ENCODE measurements at regions not wholly inside any gene's neighbourhood (a gene's known extent, or its start where the extent isn't known, plus 50 kb on each side); places are given as distances from the start of the nearest gene placed in this dataset.

DNA sequence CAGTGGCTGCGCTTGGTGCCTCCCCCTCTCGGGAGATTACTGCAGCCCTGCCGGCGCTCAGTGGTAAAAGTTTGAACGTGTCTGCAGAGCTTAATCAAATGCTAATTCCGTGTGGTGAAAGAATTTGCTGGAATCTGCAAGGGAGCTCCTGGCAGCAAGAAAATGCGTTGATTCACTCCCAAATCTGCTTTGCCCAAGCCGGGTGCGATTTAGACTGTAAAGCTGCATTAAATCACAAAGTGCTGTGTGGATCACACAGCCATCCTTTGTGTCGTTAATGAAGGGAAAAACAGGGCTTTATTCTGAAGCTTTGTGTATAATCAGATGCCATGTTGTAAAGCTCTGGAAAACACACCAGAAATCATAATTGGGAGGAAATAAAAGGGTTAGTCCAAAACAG, 444.1 kb downstream of the BCOR start:
- no peak for DNase-seq

- no peak for DNase-seq
Measured at GRCh38 chrX:39654183-39654925, 443.4 kb downstream of the BCOR start.

- no peak for DNase-seq
Measured at GRCh38 chrX:39654952-39655351, 442.8 kb downstream of the BCOR start.

DNA sequence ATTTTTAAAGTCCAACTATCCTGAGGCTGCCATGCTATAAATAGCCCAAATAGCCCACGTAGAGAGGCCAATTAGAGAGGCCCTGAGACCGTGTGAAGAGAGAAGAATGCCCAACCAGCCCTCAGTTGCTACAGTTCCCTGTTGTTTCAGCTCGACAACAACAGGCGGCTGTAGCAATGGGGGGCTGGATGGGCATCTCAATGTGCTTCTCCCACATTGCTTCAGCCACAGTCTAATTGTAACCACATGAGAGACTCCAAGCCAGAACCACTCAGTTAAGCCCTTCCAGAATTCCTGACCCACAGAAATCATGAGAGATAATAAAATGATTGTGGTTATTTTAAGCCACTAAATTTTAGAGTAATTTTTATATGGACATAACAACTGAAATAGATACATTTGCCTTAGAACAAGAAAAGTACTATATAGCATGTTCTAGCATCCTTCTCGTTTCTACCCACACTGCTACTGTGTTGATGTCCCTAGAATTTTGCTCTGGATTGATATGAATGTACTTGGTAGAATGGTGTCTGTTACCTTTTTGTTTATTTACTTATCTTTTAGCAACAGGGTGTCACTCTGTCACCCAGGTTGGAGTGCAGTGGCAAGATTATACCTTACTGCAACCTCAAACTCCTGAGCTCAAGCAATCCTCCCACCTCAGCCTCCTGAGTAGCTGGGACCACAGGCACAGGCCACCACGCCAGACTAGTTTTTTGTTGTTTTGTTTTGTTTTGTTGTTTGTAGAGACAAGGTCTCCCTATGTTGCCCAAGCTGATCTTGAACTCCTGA, 436.4 kb downstream of the BCOR start:
- DNase-seq, result no peak

GRCh38 chrX:39665830-39666518, 431.8 kb downstream of the BCOR start:
- no peak for DNase-seq

DNA sequence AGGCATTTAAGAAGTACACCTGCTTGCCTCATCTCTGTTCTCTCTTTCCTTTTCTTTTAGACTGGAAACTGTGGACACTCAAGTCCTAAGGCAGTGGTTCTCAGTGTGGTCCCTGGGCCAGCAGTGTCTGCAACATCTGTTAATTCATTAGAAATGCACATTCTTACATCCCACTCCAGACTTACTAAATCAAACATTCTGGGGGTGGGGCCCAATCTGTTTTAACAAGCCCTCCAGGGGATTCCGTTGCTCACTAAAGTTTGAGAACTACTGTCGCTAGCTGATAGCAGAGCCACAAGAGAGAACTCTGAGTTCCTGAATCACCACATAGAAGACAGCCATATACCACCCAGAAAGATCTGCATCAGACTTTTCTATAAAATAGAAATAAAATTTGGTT, 430.6 kb downstream of the BCOR start:
- no peak for DNase-seq

GRCh38 chrX:39667736-39668482, 429.8 kb downstream of the BCOR start:
- DNase-seq, result no peak

GRCh38 chrX:39669668-39670067, 428.1 kb downstream of the BCOR start:
- no peak for DNase-seq

GRCh38 chrX:39670281-39670680, 427.5 kb downstream of the BCOR start:
- DNase-seq, result no peak

DNA sequence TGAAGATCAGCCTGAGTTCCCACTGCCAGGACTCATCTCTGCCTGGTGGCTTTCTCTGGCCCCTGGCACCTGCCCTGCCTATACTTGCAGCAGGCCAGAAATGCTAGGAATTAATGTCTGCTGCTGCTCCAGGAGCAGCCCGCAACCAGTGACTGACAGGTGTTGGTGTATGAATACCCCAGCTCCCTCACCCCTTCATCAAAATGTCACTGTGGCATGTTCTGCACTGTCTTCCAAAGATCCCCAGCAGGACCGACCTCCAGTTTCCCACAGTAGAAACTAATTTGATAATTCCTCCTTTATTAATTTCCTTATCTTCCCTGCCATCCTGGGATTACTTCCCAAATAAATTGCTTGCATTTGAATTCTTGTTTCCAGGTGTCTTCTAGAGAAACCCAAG, 425.4 kb downstream of the BCOR start:
- DNase-seq, result no peak

DNA sequence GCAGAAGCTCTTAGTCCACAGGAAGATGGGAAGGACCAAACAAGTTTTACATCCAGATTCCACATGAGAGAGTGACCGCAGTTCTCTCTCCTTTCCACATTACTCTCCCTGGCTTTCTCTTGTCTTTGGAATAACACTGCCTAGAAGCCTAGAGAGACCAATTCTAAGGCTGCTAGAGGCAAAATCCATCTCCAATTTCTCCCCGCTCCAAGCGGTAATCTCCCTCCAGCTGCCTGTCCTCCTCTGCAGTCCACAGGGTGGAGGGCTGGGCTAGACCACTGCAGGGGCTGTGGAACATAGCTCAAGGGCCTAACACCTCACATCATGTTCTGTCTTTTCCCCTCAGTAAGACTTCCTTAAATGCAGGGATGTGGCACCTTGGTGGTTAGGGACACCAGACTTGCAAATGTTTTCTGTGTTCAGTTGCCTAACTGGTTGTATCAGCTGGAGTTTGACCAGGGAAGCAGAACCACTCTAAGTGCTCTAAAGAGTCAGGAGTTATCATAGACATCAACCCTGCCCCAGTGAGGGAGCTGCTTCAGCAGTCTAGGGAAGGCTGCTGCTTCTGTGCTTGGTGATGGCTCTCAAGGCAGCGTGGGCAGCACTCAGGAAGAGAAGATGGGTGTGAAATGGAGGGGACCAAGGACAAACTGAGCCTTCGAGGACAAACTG, 423.1 kb downstream of the BCOR start:
- no peak for DNase-seq

- DNase-seq, result no peak
Measured at GRCh38 chrX:39675162-39675553, 422.6 kb downstream of the BCOR start.

- DNase-seq, result no peak
Measured at GRCh38 chrX:39675619-39676018, 422.1 kb downstream of the BCOR start.

DNA sequence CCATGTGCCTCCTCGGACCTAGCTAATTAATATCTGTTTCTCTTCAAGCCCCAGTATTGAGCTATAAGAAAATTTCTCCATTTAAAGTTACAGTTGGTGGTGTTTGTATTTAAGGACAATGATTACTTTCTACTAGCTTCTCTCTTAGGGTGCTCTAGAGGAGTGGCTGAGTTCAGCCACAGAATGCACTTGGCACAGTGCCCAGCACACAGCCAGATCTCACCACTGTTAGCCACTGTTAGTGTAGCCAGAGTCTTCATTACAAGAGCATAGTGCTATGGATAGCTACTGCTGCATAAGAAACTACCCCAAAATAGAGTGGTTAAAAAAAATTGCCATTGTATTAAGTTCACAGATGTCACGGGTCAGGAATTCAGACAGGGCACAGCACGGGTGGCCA, 421.3 kb downstream of the BCOR start:
- no peak for DNase-seq

GRCh38 chrX:39677585-39677977, 420.2 kb downstream of the BCOR start:
- DNase-seq, result no peak

GRCh38 chrX:39677978-39678791, 419.6 kb downstream of the BCOR start:
- no peak for DNase-seq

DNA sequence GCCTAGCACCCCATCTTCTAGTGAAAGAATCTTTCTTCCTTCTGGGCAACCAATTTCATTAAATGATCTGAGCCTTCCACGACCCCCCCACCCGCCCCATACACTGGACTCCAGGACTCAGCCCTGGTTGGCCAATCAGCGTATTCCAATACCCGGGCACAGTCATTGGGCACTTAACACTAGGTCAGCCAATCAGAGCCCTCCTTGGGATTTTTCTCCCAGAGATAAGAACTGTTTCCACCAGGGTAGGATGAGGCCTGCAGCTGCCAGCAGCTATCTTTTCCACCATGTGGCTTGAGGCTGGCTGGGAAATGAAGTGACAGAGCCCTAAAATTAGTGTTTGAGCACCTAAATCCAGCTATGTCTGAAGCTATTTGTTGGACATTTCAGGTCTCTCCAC, 418.8 kb downstream of the BCOR start:
- no peak for DNase-seq

GRCh38 chrX:39679497-39680157, 418.1 kb downstream of the BCOR start:
- DNase-seq, result no peak

DNA sequence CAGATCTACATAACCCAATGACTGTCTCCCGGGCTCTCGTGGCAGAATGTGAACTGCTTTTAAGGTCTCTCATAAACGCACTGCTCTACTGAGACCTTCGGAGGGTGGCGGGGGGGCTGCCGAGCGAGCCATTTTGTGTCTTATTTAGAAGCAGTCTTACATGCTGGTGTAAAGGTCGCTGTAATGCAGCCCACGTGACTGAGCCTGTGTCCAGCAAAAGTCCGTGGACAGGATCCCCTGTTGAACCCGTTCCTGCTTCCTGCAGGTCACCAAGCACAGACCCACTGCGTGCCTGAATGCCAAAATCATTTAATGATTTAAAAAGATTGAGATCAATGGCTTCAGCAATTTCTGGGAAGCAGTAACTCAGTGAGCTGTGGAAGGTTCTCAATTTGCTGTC, 415.9 kb downstream of the BCOR start:
- DNase-seq, result no peak

DNA sequence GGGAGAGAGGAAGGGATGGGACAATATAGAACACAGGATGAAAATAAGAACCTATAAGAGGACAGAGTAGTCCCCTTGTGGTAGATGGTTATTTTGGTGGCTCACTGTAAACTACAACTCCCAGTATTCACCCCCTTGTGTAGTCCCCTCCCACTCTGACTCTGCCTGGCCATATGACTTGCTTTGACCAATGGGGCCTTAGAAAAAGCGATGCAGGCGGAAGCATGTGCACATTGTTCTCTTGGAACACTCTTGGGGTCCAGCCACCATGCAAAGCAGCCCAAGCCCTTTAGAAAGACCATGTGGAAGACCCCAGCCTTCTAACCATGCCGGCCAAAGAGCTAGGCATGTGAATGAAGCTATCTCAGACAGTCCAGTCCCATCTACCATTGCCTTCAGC, 415.0 kb downstream of the BCOR start:
- no peak for DNase-seq

GRCh38 chrX:39688219-39688575, 409.6 kb downstream of the BCOR start:
- no peak for DNase-seq
